Breast epithelium (tissue), 4 donors: ENCODE measurements at regions not wholly inside any gene's neighbourhood (a gene's known extent, or its start where the extent isn't known, plus 50 kb on each side); places are given as distances from the start of the nearest gene placed in this dataset.

Experiments
- DNase-seq, 2 donors: peaks; one replicate each; pipeline ENCODE4 v3.0.0-alpha.2; 2019; ENCODE audit warnings: low spot score in 2 of 2
- H3K27ac ChIP-seq, 2 donors: fragments of 200-600 bp; sonication (generic) in 1 of 2; one replicate each; pipeline ENCODE4 v1.5.1; 2016 to 2019; ENCODE audit warnings: mild to moderate bottlenecking in 1 of 2
- H3K27me3 ChIP-seq, 2 donors: fragments of 200-600 bp; sonication (generic) in 1 of 2; one replicate each; pipeline versions ENCODE4 v1.5.1 to v1.6.0; 2017 to 2019; ENCODE audit warnings: control low read depth in 1 of 2, mild to moderate bottlenecking in 1 of 2
- H3K36me3 ChIP-seq: fragments of 200-600 bp; one replicate; pipeline ENCODE4 v1.5.1; 2019
- H3K4me1 ChIP-seq, 2 donors: fragments of 200-600 bp; sonication (generic); one replicate each; pipeline ENCODE4 v1.5.1; 2016 to 2019; ENCODE audit warnings: control low read depth in 1 of 2
- H3K4me3 ChIP-seq, 3 donors: fragments of 200-600 bp; sonication (generic); 1 replicate in 2 of 3; 2 replicates in 1 of 3; pipeline ENCODE4 v1.5.1; 2016 to 2019; ENCODE audit warnings: mild to moderate bottlenecking in 3 of 3, moderate library complexity in 2 of 3
- H3K9me3 ChIP-seq, 2 donors: fragments of 200-600 bp; sonication (generic) in 1 of 2; one replicate each; pipeline ENCODE4 v1.5.1; 2016 to 2019; ENCODE audit warnings: control low read depth in 1 of 2
- POLR2A ChIP-seq: fragments of 450-650 bp; IDR thresholded peaks from one replicate; pipeline ENCODE4 v1.6.1; 2016; ENCODE audit warnings: antibody characterized with exemption, mild to moderate bottlenecking, moderate library complexity
- POLR2AphosphoS5 ChIP-seq, 3 donors: sonication (generic); formaldehyde crosslinking; IDR thresholded peaks; one replicate each; pipeline ENCODE4 v1.6.1; 2017; ENCODE audit warnings: antibody characterized with exemption in 3 of 3
- intact Hi-C: fragments of 100-400 bp; cut with DNase I; formaldehyde crosslinking; loops from one replicate; pipeline ENCODE4 v1.15.1; 2023; ENCODE audit warnings: low total_unique reads
- TF ChIP-seq, protein P1 (sequence below), 3 donors: fragments of 450-650 bp; IDR thresholded peaks; one replicate each; pipeline ENCODE4 v1.5.1; 2016 to 2017; ENCODE audit warnings: antibody characterized with exemption in 3 of 3, mild to moderate bottlenecking in 3 of 3, moderate library complexity in 3 of 3

DNA sequence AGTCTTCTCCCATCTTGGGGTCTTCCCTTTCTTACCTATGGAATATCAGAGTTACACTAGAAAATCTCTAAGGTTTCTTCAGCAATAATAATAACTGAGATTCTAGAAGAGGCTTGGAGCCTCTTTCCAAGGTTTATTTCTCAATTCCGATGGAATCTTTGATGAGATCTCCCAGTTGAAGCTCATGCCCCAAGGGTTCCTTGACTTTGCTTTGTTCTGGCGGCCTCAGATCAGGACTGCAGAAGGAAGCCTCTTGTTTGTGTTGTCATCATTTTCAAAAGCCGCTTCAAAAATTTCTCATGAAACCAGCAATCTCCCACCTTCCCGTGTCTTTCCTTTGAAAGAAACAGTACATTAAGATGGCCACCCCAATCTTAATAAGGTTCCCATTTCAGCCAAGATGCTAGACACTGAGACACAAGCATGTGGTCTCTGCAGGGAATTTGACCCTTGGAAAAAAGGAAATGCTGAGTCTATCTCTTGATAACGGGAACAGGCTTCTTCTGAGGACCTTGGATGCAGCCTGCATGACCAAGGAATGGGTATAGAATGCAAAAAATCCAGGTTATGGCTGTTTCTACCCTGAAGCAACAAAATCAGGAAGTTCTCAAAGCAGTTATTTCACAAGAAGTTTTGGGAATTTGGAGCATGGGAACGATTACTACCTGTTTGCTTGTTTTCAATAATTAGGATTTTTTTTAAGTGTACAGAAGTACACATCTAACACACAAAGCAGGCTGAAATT is 141.6 kb downstream of the CD24 start:
- DNase-seq, result no peak
- Histone ChIP-seq H3K36me3 (no peaks in the 10 kb centered on the region), H3K27me3 (no peaks in the 10 kb centered on the region), H3K27ac (no peak overlapping the region), H3K4me3 (no peak overlapping the region), H3K9me3 (no peaks in the 10 kb centered on the region), H3K4me1 (no peaks in the 10 kb centered on the region)
- TF ChIP-seq POLR2A (no peak), POLR2AphosphoS5 (IDR thresholded peaks at IDR 0.05) (no peak)
- TF ChIP-seq, protein P1, sequence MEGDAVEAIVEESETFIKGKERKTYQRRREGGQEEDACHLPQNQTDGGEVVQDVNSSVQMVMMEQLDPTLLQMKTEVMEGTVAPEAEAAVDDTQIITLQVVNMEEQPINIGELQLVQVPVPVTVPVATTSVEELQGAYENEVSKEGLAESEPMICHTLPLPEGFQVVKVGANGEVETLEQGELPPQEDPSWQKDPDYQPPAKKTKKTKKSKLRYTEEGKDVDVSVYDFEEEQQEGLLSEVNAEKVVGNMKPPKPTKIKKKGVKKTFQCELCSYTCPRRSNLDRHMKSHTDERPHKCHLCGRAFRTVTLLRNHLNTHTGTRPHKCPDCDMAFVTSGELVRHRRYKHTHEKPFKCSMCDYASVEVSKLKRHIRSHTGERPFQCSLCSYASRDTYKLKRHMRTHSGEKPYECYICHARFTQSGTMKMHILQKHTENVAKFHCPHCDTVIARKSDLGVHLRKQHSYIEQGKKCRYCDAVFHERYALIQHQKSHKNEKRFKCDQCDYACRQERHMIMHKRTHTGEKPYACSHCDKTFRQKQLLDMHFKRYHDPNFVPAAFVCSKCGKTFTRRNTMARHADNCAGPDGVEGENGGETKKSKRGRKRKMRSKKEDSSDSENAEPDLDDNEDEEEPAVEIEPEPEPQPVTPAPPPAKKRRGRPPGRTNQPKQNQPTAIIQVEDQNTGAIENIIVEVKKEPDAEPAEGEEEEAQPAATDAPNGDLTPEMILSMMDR (IDR thresholded peaks at IDR 0.05), result no peak
- intact Hi-C loops, result no loop called here

- H3K27ac ChIP-seq, result no peak overlapping the region
- TF ChIP-seq POLR2A, result no peak
- TF ChIP-seq, protein P1 (IDR thresholded peaks at IDR 0.05), result no peak
- no peak for TF ChIP-seq POLR2AphosphoS5 (IDR thresholded peaks at IDR 0.05)
- H3K36me3 ChIP-seq, result no peaks in the 10 kb centered on the region
- DNase-seq, result no peak
- no peaks in the 10 kb centered on the region for H3K27me3 ChIP-seq
- no peaks in the 10 kb centered on the region for H3K9me3 ChIP-seq
- no peak overlapping the region for H3K4me3 ChIP-seq
- no peaks in the 10 kb centered on the region for H3K4me1 ChIP-seq
- intact Hi-C loops, result no loop called here
Measured at GRCh38 chr6:106830930-106831329, 143.6 kb downstream of the CD24 start.

- Histone ChIP-seq H3K4me1 (no peaks in the 10 kb centered on the region), H3K27me3 (no peaks in the 10 kb centered on the region), H3K27ac (no peak overlapping the region), H3K9me3 (no peaks in the 10 kb centered on the region), H3K4me3 (no peak overlapping the region), H3K36me3 (no peaks in the 10 kb centered on the region)
- intact Hi-C loops, result no loop called here
- TF ChIP-seq, protein P1 (IDR thresholded peaks at IDR 0.05), result no peak
- TF ChIP-seq POLR2A (no peak), POLR2AphosphoS5 (IDR thresholded peaks at IDR 0.05) (no peak)
- DNase-seq, result no peak
Measured at GRCh38 chr6:106829451-106829850, 145.1 kb downstream of the CD24 start.

DNA sequence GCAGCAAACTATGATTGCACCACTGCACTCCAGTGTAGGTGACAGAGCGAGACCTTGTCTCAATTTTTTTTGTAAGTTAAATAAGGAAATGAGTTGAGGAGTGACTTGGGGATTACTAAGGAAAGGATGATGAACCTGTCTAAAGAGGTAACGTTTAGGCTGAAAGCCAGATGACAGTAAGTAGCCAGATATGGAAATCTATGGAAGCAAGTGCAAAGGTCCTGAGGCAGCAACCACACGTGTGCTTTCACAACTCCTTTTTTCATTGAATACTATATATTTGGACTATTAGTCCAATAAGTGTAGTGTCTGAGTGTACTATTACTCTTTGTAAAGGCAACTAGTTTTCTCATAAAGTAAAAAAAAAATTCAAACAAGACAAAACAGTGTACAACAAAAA is 147.4 kb downstream of the CD24 start:
- TF ChIP-seq, protein P1 (IDR thresholded peaks at IDR 0.05), result no peak
- no peak for TF ChIP-seq POLR2A
- TF ChIP-seq POLR2AphosphoS5 (IDR thresholded peaks at IDR 0.05), result no peak
- no peak for DNase-seq
- H3K27me3 ChIP-seq, result no peaks in the 10 kb centered on the region
- H3K4me1 ChIP-seq, result no peaks in the 10 kb centered on the region
- H3K36me3 ChIP-seq, result no peaks in the 10 kb centered on the region
- no peak overlapping the region for H3K4me3 ChIP-seq
- H3K9me3 ChIP-seq, result no peaks in the 10 kb centered on the region
- intact Hi-C loops, result no loop called here
- H3K27ac ChIP-seq, result no peak overlapping the region

GRCh38 chr6:106825156-106825555 is 149.4 kb downstream of the CD24 start:
- Histone ChIP-seq H3K4me3 (no peak overlapping the region), H3K27me3 (no peaks in the 10 kb centered on the region), H3K4me1 (no peaks in the 10 kb centered on the region), H3K36me3 (no peaks in the 10 kb centered on the region), H3K27ac (no peak overlapping the region), H3K9me3 (no peaks in the 10 kb centered on the region)
- TF ChIP-seq POLR2AphosphoS5 (IDR thresholded peaks at IDR 0.05), result no peak
- TF ChIP-seq, protein P1 (IDR thresholded peaks at IDR 0.05), result no peak
- TF ChIP-seq POLR2A, result no peak
- DNase-seq, result no peak
- intact Hi-C loops, result no loop called here
